GM19397 (cell line): ENCODE measurements at regions not wholly inside any gene's neighbourhood (a gene's known extent, or its start where the extent isn't known, plus 50 kb on each side); places are given as distances from the start of the nearest gene placed in this dataset.

ENCODE experiments used
- ATAC-seq: cut with Tn5 transposase; IDR thresholded peaks from one replicate; pipeline ENCODE4 v1.9.1; 2021; ENCODE audit warnings: mild to moderate bottlenecking, moderate library complexity; ENCODE audit not compliant: unreplicated experiment

DNA sequence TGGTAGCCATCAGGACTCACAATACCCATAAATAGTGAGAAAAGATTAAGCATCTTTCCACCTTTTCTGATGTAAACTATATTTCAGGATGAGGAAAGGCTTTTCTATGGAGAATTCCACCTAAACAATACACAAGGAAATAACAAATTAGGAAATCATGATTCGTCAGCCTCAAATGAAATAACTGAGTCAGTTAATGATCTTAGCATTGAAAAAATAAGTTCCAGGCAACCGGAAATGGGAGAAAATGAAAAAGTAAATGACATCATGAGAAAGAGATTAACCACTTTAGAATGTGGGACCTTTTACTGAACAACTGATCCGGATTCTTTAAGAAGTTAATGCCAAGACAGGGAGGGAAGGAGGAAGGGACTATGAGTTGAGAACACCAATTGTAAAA, 742.3 kb downstream of the TNS3 start:
- no peak for ATAC-seq

DNA sequence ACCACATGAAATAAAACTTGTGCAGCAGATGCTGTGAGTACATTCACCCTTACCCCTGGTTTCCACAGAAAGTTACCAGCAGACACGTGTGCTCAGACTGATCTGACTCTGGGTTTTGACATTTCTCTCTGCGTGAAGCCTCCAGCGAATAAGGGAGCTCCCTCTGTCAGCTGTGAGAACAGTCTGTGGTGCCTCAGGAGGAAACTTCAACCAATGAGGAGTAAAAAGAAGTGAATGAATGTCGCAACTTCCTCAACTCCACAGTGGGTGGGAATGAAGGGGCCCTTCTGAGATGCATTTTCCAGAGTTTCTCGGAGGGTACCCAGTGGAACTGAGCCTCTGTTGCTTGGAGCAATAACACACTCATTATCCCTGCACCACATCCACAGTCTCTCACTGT, 743.4 kb downstream of the TNS3 start:
- ATAC-seq = no peak

DNA sequence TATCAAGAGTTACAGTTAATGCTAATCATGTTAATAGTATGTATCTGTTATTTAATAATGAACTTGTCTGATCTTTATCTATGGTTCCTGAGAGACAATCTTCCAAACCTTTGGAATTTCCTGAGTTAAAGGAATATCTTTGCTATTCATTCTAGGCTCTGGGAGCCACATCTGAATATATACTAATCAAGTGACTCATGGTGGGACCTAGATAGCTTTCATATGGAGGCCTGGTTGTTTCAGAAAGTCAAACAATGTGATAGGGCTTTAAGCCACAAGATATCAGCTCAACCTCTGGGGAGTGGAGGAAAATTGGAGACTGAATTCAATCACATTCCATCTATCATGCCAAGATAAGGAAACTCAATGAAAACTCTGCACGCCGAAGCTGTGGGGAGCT, 746.4 kb downstream of the TNS3 start:
- no peak for ATAC-seq

DNA sequence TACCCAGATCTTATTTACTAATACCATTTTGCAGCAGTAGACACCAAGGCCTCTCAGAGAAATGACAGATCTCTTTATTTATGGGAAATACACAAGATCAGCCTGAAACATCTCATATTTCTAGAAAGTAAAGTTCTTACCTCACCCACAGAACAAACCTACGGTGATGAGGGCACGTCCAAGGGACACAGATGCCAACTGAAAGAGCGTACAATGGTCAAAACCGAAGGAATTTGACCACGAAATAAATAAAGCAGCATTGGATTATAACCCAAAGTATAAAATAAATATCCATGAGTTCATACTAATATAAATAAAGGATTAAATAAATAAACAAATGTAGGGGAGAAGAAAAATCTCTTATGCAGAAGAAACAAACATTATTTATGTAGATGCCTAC, 747.0 kb downstream of the TNS3 start:
- no peak for ATAC-seq

DNA sequence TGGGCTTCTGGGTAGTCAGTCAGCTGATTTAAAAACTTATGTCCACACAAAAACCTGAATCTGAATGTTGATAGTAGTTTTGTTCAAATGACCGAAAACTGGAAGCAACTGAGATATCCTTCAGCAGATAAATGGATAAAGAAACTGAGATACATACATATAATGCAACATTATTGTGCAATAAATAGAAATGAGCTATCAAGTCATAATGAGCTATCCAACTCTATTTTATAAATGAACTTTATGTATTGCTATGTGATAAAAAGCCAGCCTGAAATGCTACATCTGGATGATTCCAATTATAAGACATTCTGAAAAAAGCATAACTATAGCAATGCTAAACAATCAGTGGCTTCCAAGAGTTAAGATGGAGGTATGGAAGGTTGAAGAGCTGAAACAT, 748.7 kb downstream of the TNS3 start:
- no peak for ATAC-seq

DNA sequence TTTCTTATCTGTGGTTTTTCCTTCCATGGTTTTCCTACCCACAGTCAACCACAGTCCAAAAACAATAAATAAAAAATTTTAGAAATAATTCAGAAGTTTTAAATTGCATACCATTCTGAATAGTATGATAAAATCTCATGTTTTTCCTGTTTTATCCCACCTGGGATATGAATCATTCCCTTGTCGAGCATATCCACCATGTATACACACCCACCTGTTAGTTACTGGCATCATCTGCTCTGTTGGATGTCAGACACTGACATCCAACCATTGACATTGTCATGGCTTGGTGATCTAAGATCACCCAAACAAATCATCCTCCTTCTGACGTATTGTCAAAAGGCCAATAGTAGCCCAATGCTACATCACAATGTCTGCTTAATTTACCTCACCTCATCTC, 749.8 kb downstream of the TNS3 start:
- ATAC-seq = no peak

DNA sequence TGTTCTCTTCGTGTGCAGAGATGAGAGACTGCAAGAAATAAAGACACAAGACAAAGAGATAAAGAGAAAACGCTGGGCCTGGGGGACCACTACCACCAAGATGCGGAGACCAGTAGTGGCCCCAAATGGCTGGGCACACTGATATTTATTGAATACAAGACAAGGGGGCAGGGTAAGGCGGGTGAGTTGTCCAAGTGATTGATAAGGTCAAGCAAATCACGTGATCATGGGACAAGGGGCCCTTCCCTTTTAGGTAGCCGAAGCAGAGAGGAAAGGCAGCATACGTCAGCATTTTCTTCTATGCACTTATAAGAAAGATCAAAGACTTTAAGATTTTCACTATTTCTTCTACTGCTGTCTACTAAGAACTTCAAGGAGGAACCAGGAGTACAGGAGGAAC, 762.1 kb downstream of the TNS3 start:
- no peak for ATAC-seq

DNA sequence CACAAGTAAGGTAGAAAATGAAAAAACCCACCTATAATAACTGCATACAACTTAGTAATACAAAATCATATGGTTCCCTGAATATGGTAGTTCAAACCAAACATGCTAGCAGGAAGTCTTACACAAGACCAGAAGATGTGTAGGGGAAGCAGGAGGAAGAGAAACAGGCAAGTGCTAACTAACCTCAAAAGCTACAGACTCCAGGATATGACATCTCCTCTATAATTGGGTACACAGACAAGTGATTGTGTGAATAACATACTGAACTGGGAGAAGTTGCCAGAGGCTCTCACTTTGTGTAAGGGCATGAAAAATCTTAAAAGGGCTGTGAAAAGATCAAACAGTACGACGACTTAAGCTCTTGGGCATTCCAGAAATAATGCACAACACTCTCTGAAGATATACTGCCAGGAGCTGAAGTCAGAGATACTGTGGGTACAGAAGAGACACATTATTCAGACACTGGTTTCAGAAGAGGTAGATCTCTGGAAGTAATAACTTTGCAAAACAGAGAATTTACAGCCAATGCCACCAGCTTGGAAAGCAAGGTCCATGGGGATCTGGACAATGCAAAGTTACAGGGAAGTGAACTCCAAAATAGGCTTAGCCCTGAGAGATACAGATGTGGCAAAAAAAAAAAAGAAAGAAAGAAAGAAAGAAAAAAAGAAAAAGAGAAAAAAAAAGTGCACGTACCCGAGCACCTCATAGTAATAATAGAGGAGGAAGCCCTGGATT, 767.2 kb downstream of the TNS3 start:
- no peak for ATAC-seq

DNA sequence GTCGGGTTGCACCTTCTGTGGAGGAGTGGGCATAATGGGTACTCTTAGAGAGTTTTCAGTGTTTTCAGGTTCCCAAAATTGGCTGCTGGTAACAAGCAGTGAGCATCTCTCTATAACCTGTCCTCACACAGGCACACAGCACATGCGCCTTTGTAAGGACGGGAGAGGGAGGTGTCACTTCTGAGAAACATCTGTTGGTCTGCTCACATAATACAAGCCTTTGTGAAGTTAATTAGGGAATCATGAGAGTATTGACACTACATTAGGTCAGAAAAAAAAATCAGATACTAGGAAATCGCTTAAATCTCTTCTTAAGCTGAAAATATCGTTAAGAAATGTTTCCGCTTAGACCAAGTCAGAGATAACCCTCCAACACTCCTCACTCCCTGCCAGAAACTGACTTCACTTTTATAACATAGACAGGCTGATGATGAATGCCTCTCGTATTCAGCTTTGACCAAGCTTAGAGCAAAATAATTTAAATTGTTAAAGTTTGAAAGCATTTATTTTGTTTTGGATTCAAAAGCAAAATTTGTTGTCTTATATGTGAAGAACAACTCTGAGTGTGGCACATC, 769.7 kb downstream of the TNS3 start:
- ATAC-seq = no peak

DNA sequence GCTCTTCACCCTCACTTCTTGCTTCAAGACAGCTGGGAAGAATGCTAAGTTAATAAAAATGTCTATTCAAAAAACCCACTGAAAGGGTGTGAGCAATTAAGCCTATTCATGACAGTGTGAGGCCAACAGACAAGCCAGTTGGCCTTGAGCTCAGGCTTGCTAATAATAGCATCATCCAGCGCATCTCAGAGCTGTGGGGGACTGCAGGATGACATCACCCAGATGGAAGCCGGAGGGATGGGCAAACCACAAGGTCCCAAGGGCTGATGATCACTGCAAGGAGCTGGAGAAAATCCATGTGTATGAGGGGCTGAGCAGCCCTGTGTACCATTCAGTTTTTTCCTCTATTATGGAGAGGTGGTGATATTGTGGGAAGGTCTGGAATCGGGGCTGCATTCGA, 770.4 kb downstream of the TNS3 start:
- ATAC-seq = no peak

DNA sequence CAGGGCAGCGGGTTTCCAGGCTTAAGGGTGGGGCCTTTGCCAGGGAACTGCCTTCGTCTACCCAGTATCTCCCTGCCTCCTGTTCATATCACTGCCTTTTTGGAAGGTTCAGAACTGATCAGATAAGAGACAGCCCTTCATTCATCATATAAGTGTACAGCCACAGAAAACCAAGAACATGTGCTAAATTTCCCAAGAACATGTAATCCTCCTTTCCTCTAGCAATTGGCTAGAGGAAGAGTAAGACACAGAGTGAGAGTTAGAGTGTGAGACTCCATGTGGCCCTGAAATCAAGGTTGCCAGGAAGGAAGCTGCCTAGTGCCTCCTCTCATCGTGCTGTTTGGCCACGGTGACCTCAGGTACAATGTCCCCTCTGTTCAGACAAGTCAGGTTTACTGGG, 770.9 kb downstream of the TNS3 start:
- ATAC-seq = no peak

DNA sequence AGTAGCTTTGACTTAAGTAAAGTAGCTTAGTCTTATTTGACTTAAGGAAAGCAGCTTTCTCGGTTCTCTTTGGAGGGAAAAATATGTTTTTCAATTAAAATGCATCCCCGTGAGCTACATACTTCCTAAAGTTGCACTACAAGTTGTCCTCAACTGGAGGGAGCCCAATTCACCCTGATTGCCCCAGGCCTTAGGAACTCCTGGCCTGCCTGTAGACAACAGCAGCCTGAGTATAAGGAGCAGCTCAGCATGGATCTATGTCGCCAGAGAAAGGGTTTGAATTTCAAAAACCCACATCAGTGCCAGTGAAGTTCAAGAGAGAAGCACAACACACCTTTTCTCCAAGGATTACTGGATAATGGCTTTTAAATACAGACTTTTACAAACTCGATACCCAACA, 772.0 kb downstream of the TNS3 start:
- ATAC-seq = no peak

DNA sequence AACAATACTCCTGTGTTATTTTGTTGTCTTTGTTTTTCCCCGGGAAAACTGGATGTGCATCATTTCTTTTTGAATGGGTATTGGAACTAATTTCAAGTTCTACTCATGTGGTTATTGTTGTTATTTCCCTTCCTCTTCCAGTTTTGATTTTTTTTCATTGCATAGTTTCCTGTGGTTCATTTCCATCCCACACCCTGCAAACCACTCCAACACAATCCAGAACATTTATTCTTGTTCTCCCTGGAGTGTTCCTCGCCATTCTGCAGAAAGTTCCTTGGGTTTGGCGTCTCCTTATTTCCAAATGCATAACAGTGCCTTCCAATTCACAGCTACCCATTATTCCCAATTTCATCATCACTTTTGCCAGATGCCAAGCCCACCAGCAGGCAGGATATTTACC, 775.1 kb downstream of the TNS3 start:
- ATAC-seq = no peak

DNA sequence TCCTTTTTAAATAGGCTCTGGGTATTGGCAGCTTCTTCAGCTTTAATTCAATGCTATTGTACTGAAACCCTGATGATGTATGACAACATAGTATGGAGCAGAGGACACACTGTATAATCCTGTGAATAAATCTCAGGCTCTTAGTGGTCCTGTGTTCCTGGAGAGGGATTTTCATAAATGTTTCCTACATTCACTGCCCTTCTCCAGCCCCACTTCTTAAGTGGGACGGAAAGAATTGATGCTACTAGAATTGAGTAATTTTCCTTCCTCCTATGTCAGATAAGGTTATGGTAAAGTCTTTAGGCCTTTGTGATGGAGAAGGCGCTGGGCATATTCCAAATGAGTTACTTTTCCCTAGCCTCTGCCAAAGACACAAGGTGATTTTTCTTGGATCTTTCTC, 779.4 kb downstream of the TNS3 start:
- no peak for ATAC-seq

DNA sequence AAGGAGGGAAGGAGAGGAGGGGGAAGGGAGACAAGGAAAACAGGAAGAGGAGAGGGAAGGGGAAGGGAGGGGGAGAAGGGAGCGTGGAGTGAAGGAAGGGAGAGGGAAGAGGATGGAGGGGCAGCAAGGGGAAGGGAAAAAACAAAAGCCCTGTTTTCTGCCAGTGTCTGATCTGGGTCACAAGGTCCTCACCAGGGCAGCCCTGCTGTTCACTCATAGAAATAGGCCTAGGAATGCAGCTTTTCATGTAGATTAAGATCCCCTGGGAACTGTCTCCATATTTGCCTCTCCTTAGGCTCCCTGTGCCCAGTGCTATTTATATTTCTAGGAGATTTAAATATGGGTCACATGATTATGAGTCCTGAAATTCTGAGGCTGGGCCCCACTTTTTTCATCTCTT, 790.7 kb downstream of the TNS3 start:
- ATAC-seq = no peak

DNA sequence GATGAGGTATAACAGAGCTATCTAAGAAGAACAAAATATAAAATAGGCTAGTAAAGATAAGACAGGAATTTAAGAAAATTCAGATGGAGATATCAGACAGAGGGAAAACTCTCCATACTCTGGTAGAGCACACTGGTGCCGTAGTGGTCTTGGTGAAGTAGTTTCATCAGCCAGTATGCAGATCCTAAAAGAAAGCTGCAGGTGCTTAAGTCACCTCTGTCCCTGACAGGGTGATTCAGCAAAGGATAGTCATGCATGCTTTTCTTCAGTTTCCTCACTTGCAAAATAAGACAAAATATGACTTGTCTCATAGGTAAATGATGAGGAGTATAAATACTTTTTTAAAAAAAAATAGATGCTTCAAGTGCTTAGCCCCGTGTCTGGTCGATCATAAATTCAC, 794.9 kb downstream of the TNS3 start:
- ATAC-seq = no peak

DNA sequence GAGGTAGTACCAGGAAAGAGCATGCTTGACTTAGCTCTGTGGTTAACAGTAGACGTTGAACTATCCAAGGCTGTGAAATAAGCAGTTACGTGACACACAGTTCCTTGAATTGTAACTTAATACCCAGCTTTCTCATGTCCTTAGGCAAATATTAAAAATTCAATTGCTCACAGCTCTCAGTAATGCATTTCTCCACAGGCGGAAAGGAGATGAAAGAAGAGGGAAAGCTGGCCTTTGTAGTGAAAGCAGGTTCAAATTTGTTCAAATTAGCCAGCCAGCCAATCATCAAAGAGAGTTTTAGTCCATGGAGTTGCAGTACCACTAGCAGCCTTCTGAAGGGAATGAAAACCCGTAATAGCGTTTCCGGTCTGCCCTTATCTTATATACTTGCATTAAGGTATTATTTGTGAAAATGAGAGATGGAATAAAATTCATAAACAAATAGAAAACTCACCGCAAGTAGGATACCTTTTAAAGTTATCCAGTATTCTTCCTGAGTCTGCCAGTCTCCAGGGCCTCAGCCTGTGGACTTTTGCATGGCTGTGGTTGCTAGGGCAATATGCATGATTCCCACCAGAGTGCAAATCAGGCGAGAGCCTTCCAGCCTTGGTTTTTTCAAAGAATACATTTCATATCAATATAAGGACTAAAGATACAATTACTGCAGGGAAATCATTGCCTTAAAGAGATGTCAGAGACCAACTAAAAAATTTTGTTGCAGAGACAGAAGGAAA, 795.5 kb downstream of the TNS3 start:
- ATAC-seq = no peak

DNA sequence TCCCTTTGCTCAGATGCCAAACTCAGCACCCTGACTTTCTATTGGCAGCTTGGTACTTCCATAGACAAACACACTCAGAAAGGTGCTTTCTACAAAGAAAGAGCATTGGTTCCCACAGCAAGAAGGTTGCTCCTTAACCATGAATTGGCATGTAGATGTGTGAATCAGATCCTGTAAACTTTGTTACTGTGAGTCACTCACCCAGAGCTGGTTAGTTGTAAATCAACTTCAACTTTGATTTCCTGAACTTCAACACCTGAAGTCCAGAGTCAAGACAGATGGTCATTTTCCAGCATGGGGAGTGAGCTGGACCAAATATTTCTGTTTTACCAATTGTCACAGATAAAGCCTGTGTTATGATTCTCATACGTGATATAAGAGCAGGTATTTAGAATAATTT, 797.2 kb downstream of the TNS3 start:
- ATAC-seq = no peak

DNA sequence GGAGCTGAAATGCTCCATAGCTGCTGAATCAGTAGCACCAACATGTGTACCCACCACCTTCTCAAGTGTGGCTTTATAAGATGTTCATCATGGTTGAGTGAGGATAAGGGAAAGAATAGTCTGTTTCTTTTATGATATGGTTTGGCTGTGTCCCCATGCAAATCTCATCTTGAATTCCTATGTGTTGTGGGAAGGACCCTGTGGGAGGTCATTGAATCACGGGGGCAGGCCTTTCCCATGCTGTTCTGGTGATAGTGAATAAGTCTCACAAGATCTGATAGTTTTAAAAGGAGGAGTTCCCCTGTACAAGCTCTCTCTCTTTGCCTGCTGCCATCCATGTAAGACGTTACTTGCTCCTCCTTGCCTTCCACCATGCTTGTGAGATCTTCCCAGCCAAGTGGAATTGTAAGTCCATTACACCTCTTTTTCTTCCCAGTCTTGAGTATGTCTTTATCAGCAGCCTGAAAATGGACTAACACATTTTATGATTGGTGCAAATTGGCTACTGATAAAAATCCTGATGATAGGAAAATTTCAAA, 799.9 kb downstream of the TNS3 start:
- ATAC-seq = no peak

DNA sequence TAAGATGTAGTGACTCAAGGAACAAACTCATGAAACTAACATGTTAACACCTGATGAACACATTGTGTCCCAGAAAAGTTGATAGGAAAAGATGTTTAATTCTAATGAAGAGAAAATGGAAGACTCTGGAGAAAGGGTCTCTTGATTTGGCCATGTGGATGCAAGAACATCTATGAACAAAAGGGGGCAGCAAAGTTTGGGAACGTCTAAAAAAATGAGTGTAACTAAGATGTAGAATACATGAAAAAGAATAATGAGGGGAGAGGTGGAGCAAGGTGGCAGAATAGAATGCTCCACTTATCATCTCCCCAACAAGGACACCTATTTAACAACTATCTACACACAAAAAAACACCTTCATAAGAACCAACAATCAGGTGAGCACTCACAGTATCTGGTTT, 805.1 kb downstream of the TNS3 start:
- no peak for ATAC-seq

DNA sequence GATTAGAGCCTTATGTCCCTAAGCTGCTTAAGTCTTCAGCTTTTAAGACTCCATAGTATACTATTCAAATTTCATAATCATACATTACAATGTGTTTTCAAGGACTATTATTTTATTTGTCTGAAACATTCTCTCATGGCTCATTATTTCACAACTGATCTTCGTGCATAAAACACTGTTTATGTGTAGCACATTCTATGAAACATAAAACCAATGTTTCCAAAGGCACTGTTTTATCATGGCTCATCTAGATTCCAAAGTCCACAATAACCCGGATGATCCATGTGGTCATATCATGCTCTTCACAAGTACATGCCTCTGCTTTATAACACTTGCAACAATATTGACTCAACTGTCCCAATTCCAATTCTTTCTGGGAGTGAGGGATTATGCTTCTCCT, 806.1 kb downstream of the TNS3 start:
- no peak for ATAC-seq

DNA sequence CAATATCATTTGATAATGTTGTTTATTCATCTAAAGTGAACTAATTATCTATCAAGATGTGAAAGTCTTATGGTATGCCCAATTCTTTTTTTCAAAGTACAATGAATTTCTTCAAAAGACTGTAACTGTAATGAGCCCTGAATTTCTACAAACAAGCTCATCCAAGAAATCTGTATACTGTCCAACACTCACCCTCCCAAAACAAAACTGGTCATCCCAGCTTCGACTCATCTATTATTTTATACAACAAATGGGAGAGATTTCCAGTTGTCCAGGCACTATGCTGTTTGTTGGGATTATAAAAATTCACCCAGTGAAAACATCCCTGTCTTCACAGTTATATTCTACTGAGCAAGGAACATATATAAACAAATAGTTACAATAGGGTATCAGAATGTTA, 806.9 kb downstream of the TNS3 start:
- no peak for ATAC-seq
